CD14-positive monocyte (primary cell): ENCODE measurements at regions not wholly inside any gene's neighbourhood (a gene's known extent, or its start where the extent isn't known, plus 50 kb on each side); places are given as distances from the start of the nearest gene placed in this dataset.

Experiments
- DNase-seq, 3 donors: peaks; one replicate each; pipeline ENCODE4 v3.0.0-alpha.2; 2011 to 2022
- H2AFZ ChIP-seq: 2 replicates; pipeline ENCODE4 v1.6.0; 2012; ENCODE audit warnings: mild to moderate bottlenecking, low read depth, low read length, inconsistent platforms; ENCODE audit not compliant: insufficient read depth, poor library complexity, severe bottlenecking
- H3K27ac ChIP-seq, 2 donors: 1 replicate in 1 of 2; 2 replicates in 1 of 2; pipeline ENCODE4 v1.5.1; 2012 to 2013; ENCODE audit warnings: low read length in 2 of 2, control low read depth in 1 of 2, inconsistent platforms in 1 of 2, low read depth in 1 of 2, mild to moderate bottlenecking in 1 of 2
- H3K27me3 ChIP-seq, 2 donors: one replicate each; pipeline versions ENCODE4 v1.6.0 to v1.6.1; 2011 to 2013; ENCODE audit warnings: low read length in 2 of 2; ENCODE audit not compliant: control insufficient read depth in 2 of 2, insufficient read depth in 2 of 2
- H3K36me3 ChIP-seq, 2 donors: replicated peaks in 1 of 2; 1 replicate in 1 of 2; 2 replicates in 1 of 2; pipeline versions ENCODE4 v1.5.1 to v1.6.1; 2012 to 2013; ENCODE audit warnings: low read length in 2 of 2, control low read depth in 1 of 2, inconsistent platforms in 1 of 2, mild to moderate bottlenecking in 1 of 2; ENCODE audit not compliant: insufficient read depth in 2 of 2, control insufficient read depth in 1 of 2
- H3K4me1 ChIP-seq, 2 donors: 1 replicate in 1 of 2; 2 replicates in 1 of 2; pipeline versions ENCODE4 v1.5.1 to v1.6.1; 2012 to 2013; ENCODE audit warnings: low read length in 2 of 2, control low read depth in 1 of 2, inconsistent platforms in 1 of 2, mild to moderate bottlenecking in 1 of 2, moderate library complexity in 1 of 2; ENCODE audit not compliant: insufficient read depth in 2 of 2, control insufficient read depth in 1 of 2
- H3K4me2 ChIP-seq: replicated peaks from 2 replicates; pipeline ENCODE3; 2012; ENCODE audit warnings: low read length, moderate library complexity, mild to moderate bottlenecking; ENCODE audit not compliant: poor library complexity, severe bottlenecking; ENCODE audit errors: extremely low read depth
- H3K4me3 ChIP-seq, 3 experiments: fragments of 200-600 bp in 1 of 3; sonication (generic) in 1 of 3; replicated peaks in 1 of 3; 1 replicate in 2 of 3; 2 replicates in 1 of 3; pipeline ENCODE4 v1.5.1; 2011 to 2013; ENCODE audit warnings: low read length in 3 of 3, mild to moderate bottlenecking in 3 of 3, control low read depth in 2 of 3, low read depth in 2 of 3, inconsistent platforms in 1 of 3, moderate library complexity in 1 of 3
- H3K79me2 ChIP-seq: 2 replicates; pipeline ENCODE4 v1.6.0; 2012; ENCODE audit warnings: mild to moderate bottlenecking, control low read depth, inconsistent platforms, low read length, moderate library complexity; ENCODE audit not compliant: insufficient read depth
- H3K9ac ChIP-seq: 2 replicates; pipeline ENCODE4 v1.6.0; 2017; ENCODE audit warnings: low read length, mild to moderate bottlenecking; ENCODE audit not compliant: insufficient read depth, poor library complexity, severe bottlenecking
- H3K9me3 ChIP-seq, 2 donors: replicated peaks in 1 of 2; 1 replicate in 1 of 2; 2 replicates in 1 of 2; pipeline versions ENCODE4 v1.5.1 to v1.6.1; 2012 to 2013; ENCODE audit warnings: low read length in 2 of 2, control low read depth in 1 of 2; ENCODE audit not compliant: control insufficient read depth in 1 of 2, insufficient read depth in 1 of 2
- H4K20me1 ChIP-seq: 2 replicates; pipeline ENCODE4 v1.6.0; 2012; ENCODE audit warnings: mild to moderate bottlenecking, low read length, control low read depth, moderate library complexity; ENCODE audit not compliant: insufficient read depth
- H3K27ac Mint-ChIP-seq, 7 donors: one replicate each; pipeline ENCODE4 v1.8.0; 2020; ENCODE audit warnings: mild to moderate bottlenecking in 7 of 7, mixed read lengths in 7 of 7, moderate library complexity in 6 of 7, inconsistent platforms in 2 of 7
- H3K27me3 Mint-ChIP-seq, 3 donors: one replicate each; pipeline ENCODE4 v1.8.0; 2021 to 2022; ENCODE audit warnings: low read depth in 3 of 3, mild to moderate bottlenecking in 3 of 3, mixed read lengths in 3 of 3, moderate library complexity in 3 of 3, inconsistent platforms in 1 of 3
- H3K36me3 Mint-ChIP-seq, 2 donors: one replicate each; pipeline ENCODE4 v1.8.0; 2020; ENCODE audit warnings: mixed read lengths in 2 of 2, inconsistent platforms in 1 of 2, mild to moderate bottlenecking in 1 of 2
- H3K4me1 Mint-ChIP-seq: one replicate; pipeline ENCODE4 v1.8.0; 2020; ENCODE audit warnings: mild to moderate bottlenecking, mixed read lengths
- H3K4me3 Mint-ChIP-seq, 2 donors: one replicate each; pipeline ENCODE4 v1.8.0; 2020; ENCODE audit warnings: mild to moderate bottlenecking in 2 of 2, mixed read lengths in 2 of 2, moderate library complexity in 1 of 2
- H3K9me3 Mint-ChIP-seq, 7 donors: one replicate each; pipeline ENCODE4 v1.8.0; 2020 to 2022; ENCODE audit warnings: mixed read lengths in 7 of 7, mild to moderate bottlenecking in 6 of 7, moderate library complexity in 6 of 7, inconsistent platforms in 2 of 7
- WGBS: methylation state at CpG from one replicate; pipeline ENCODE4 v1.1.5; 2013; ENCODE audit warnings: missing lambda C conversion rate; ENCODE audit not compliant: insufficient coverage; 5-methylcytosine and 5-hydroxymethylcytosine counted together
- intact Hi-C, 2 donors: fragments of 100-400 bp; cut with micrococcal nuclease; formaldehyde crosslinking; loops; one replicate each; pipeline versions ENCODE4 v1.15.0 to v1.15.1; 2023
- TF ChIP-seq, protein P1 (sequence below): fragments of 200-600 bp; IDR thresholded peaks from one replicate; pipeline ENCODE4 v1.8.0; 2022; ENCODE audit warnings: antibody characterized with exemption, mild to moderate bottlenecking

- Histone ChIP-seq H3K9me3 (no peaks in the 10 kb centered on the region), H3K36me3 (no peaks in the 10 kb centered on the region), H3K9ac (no peak overlapping the region), H3K4me2 (no peak overlapping the region), H3K27ac (no peak overlapping the region), H3K79me2 (no peaks in the 10 kb centered on the region), H3K4me1 (no peaks in the 10 kb centered on the region), H4K20me1 (no peaks in the 10 kb centered on the region), H3K4me3 (no peak overlapping the region), H3K27me3 (no peaks in the 10 kb centered on the region), H2AFZ (no peak overlapping the region)
- 0% methylated on average over 1 of the region's 3 CpGs for whole genome bisulfite sequencing
- H3K9me3 Mint-ChIP-seq: peaks cover 0 to 3% (median 0%) of the 10 kb centered on the region in 7 donors
- no peak overlapping the region for H3K4me3 Mint-ChIP-seq
- H3K27ac Mint-ChIP-seq: no peak overlapping the region
- H3K4me1 Mint-ChIP-seq: no peaks in the 10 kb centered on the region
- no peak for DNase-seq
- no peaks in the 10 kb centered on the region for H3K27me3 Mint-ChIP-seq
- intact Hi-C loops: no loop called here
- H3K36me3 Mint-ChIP-seq: no peaks in the 10 kb centered on the region
- TF ChIP-seq, protein P1, sequence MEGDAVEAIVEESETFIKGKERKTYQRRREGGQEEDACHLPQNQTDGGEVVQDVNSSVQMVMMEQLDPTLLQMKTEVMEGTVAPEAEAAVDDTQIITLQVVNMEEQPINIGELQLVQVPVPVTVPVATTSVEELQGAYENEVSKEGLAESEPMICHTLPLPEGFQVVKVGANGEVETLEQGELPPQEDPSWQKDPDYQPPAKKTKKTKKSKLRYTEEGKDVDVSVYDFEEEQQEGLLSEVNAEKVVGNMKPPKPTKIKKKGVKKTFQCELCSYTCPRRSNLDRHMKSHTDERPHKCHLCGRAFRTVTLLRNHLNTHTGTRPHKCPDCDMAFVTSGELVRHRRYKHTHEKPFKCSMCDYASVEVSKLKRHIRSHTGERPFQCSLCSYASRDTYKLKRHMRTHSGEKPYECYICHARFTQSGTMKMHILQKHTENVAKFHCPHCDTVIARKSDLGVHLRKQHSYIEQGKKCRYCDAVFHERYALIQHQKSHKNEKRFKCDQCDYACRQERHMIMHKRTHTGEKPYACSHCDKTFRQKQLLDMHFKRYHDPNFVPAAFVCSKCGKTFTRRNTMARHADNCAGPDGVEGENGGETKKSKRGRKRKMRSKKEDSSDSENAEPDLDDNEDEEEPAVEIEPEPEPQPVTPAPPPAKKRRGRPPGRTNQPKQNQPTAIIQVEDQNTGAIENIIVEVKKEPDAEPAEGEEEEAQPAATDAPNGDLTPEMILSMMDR: no peak
These were observed 273.9 kb downstream of the RFPL4B start for GRCh38 chr6:112620812-112621569.

DNA sequence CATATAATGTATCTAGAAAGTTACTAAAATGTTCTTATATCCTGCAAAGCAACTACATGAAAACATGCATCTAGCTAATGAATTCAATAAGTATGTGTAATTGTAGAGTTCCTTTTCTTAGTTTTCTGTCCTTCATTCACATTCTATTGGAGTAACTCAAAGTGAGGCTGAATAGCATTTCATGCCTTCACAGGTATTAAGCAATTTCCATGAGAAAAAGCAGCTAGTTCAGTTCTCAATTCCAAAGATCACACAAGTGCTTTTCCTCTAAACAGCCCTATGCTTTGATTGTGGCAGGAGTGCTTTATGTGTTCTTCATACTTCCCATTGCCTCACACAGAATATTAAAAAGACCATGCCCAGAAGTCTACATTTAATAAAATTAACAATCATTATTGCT lies 274.9 kb downstream of the RFPL4B start:
- no peak overlapping the region for H3K27ac ChIP-seq
- H3K9me3 ChIP-seq: no peaks in the 10 kb centered on the region
- H3K4me1 ChIP-seq: no peaks in the 10 kb centered on the region
- no peak overlapping the region for H2AFZ ChIP-seq
- TF ChIP-seq, protein P1: no peak
- Mint-ChIP-seq H3K4me3 (no peak overlapping the region), H3K27me3 (no peaks in the 10 kb centered on the region), H3K4me1 (no peaks in the 10 kb centered on the region), H3K36me3 (no peaks in the 10 kb centered on the region), H3K27ac (no peak overlapping the region), H3K9me3 (peaks cover 0 to 4% (median 0%) of the 10 kb centered on the region in 7 donors)
- no peak overlapping the region for H3K9ac ChIP-seq
- no peak overlapping the region for H3K4me2 ChIP-seq
- no peak overlapping the region for H3K4me3 ChIP-seq
- H4K20me1 ChIP-seq: no peaks in the 10 kb centered on the region
- DNase-seq: no peak
- intact Hi-C loops: no loop called here
- H3K36me3 ChIP-seq: no peaks in the 10 kb centered on the region
- no peaks in the 10 kb centered on the region for H3K27me3 ChIP-seq
- H3K79me2 ChIP-seq: no peaks in the 10 kb centered on the region
